HEK293 (cell line): ENCODE measurements at regions not wholly inside any gene's neighbourhood (a gene's known extent, or its start where the extent isn't known, plus 50 kb on each side); places are given as distances from the start of the nearest gene placed in this dataset.

Experiments used
- WT1 ChIP-seq: fragments of 450-650 bp; formaldehyde crosslinking; IDR thresholded peaks from 2 replicates; pipeline ENCODE4 v1.5.1; 2016; ENCODE audit warnings: missing biosample characterization, missing genetic modification characterization
- ZFP37 ChIP-seq: fragments of 450-650 bp; formaldehyde crosslinking; IDR thresholded peaks from 2 replicates; pipeline ENCODE4 v1.5.1; 2016; ENCODE audit warnings: missing biosample characterization, missing genetic modification characterization
- ZSCAN30 ChIP-seq: fragments of 450-650 bp; IDR thresholded peaks from 2 replicates; pipeline ENCODE4 v1.5.1; 2018; ENCODE audit warnings: missing biosample characterization, mild to moderate bottlenecking, missing genetic modification characterization, moderate library complexity
- TF ChIP-seq, protein P1 (sequence below): fragments of 450-650 bp; formaldehyde crosslinking; IDR thresholded peaks from 2 replicates; pipeline ENCODE4 v1.5.1; 2016; ENCODE audit warnings: missing biosample characterization, missing genetic modification characterization

DNA sequence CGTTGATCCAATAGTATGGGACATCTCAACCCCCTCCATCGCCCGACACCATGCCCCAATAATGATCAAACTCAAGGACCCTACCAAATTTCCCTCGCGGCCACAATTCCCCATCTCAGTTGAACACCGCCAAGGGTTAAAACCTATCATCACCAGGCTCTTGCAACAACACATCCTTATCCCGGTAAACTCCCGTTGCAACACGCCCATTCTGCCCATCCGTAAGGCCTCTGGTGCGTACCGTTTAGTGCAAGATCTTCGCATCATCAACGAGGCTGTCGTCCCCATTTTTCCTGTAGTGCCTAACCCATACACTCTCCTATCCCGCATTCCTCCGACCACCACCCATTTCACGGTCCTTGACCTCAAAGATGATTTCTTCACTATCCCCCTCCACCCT lies 960.5 kb downstream of the RPA4 start:
- no peak for TF ChIP-seq ZSCAN30
- TF ChIP-seq, protein P1, sequence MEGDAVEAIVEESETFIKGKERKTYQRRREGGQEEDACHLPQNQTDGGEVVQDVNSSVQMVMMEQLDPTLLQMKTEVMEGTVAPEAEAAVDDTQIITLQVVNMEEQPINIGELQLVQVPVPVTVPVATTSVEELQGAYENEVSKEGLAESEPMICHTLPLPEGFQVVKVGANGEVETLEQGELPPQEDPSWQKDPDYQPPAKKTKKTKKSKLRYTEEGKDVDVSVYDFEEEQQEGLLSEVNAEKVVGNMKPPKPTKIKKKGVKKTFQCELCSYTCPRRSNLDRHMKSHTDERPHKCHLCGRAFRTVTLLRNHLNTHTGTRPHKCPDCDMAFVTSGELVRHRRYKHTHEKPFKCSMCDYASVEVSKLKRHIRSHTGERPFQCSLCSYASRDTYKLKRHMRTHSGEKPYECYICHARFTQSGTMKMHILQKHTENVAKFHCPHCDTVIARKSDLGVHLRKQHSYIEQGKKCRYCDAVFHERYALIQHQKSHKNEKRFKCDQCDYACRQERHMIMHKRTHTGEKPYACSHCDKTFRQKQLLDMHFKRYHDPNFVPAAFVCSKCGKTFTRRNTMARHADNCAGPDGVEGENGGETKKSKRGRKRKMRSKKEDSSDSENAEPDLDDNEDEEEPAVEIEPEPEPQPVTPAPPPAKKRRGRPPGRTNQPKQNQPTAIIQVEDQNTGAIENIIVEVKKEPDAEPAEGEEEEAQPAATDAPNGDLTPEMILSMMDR (tag by site-specific recombination), result no peak
- no peak for TF ChIP-seq WT1
- TF ChIP-seq ZFP37 (tag by site-specific recombination), result no peak
